Cortex of kidney (tissue), 1 donor: ENCODE measurements at regions not wholly inside any gene's neighbourhood (a gene's known extent, or its start where the extent isn't known, plus 50 kb on each side); places are given as distances from the start of the nearest gene placed in this dataset.
"Not testable (repeated sequence)": the region's sequence is repeated elsewhere in the genome, so short reads cannot be mapped to it uniquely, and the experiment has no call there.

Experiments used
- DNase-seq: peaks from one replicate; lab custom pipeline; 2025; lab: John Stamatoyannopoulos, UW

GRCh38 chr6:22108199-22108598 is 188.6 kb downstream of the PRL start:
- no peak for DNase-seq

- no peak for DNase-seq
These were observed 186.8 kb downstream of the PRL start for GRCh38 chr6:22110061-22110460.

GRCh38 chr6:22112461-22112860 is 184.4 kb downstream of the PRL start:
- no peak for DNase-seq

GRCh38 chr6:22113026-22113766 is 183.6 kb downstream of the PRL start:
- DNase-seq, result no peak

- DNase-seq, result no peak
These were observed 181.3 kb downstream of the PRL start for GRCh38 chr6:22115559-22115958.

- no peak for DNase-seq
These were observed 179.2 kb downstream of the PRL start for GRCh38 chr6:22117631-22118030.

- no peak for DNase-seq
These were observed 177.3 kb downstream of the PRL start for GRCh38 chr6:22119500-22119899.

GRCh38 chr6:22124756-22125155 is 172.1 kb downstream of the PRL start:
- DNase-seq, result no peak

GRCh38 chr6:22126910-22127309 is 169.9 kb downstream of the PRL start:
- no peak for DNase-seq

GRCh38 chr6:22129751-22130150 is 167.1 kb downstream of the PRL start:
- no peak for DNase-seq

GRCh38 chr6:22132656-22133055 is 164.2 kb downstream of the PRL start:
- no peak for DNase-seq

GRCh38 chr6:22133357-22133756 is 163.5 kb downstream of the PRL start:
- DNase-seq, result no peak

GRCh38 chr6:22134308-22134707 is 162.5 kb downstream of the PRL start:
- no peak for DNase-seq

GRCh38 chr6:22135395-22135794 is 161.4 kb downstream of the PRL start:
- no peak for DNase-seq

- DNase-seq, result not testable (repeated sequence)
These were observed 156.1 kb downstream of the PRL start for GRCh38 chr6:22140736-22141135.

GRCh38 chr6:22141241-22141745 is 155.5 kb downstream of the PRL start:
- no peak for DNase-seq

- no peak for DNase-seq
These were observed 154.0 kb downstream of the PRL start for GRCh38 chr6:22142856-22143255.

- no peak for DNase-seq
These were observed 151.5 kb downstream of the PRL start for GRCh38 chr6:22145376-22145775.

GRCh38 chr6:22145823-22146677 is 150.8 kb downstream of the PRL start:
- no peak for DNase-seq

- DNase-seq, result no peak
These were observed 150.2 kb downstream of the PRL start for GRCh38 chr6:22146678-22146930.

- DNase-seq, result no peak
These were observed 149.7 kb downstream of the PRL start for GRCh38 chr6:22146931-22147701.

- DNase-seq, result no peak
These were observed 148.7 kb downstream of the PRL start for GRCh38 chr6:22147921-22148776.
